GM12891 (cell line): ENCODE measurements at regions not wholly inside any gene's neighbourhood (a gene's known extent, or its start where the extent isn't known, plus 50 kb on each side); places are given as distances from the start of the nearest gene placed in this dataset.

ENCODE experiments used
- POLR2A ChIP-seq: IDR thresholded peaks from 2 replicates; pipeline ENCODE4 v1.6.1; 2011; ENCODE audit warnings: low read depth, low read length, control low read depth
- POLR2AphosphoS5 ChIP-seq: IDR thresholded peaks from 2 replicates; pipeline ENCODE4 v1.6.1; 2011; ENCODE audit warnings: low read depth, low read length, control low read depth
- POU2F2 ChIP-seq: IDR thresholded peaks from 2 replicates; pipeline ENCODE4 v1.6.1; 2011; ENCODE audit warnings: low read depth, mild to moderate bottlenecking, control low read depth, low read length, moderate library complexity
- SPI1 ChIP-seq: IDR thresholded peaks from 2 replicates; pipeline ENCODE4 v1.6.1; 2011; ENCODE audit warnings: low read depth, low read length, control low read depth
- TAF1 ChIP-seq: IDR thresholded peaks from 2 replicates; pipeline ENCODE4 v1.6.1; 2011; ENCODE audit warnings: low read depth, low read length, control low read depth

GRCh38 chr18:77487951-77488740 lies 238.5 kb downstream of the GALR1 start:
- TF ChIP-seq TAF1 (no peak), POLR2A (no peak), POLR2AphosphoS5 (no peak), POU2F2 (no peak), SPI1 (no peak)
